GM12891 (cell line): ENCODE measurements at regions not wholly inside any gene's neighbourhood (a gene's known extent, or its start where the extent isn't known, plus 50 kb on each side); places are given as distances from the start of the nearest gene placed in this dataset.

Experiments used
- POLR2A ChIP-seq: IDR thresholded peaks from 2 replicates; pipeline ENCODE4 v1.6.1; 2011; ENCODE audit warnings: low read depth, low read length, control low read depth
- TAF1 ChIP-seq: IDR thresholded peaks from 2 replicates; pipeline ENCODE4 v1.6.1; 2011; ENCODE audit warnings: low read depth, low read length, control low read depth

DNA sequence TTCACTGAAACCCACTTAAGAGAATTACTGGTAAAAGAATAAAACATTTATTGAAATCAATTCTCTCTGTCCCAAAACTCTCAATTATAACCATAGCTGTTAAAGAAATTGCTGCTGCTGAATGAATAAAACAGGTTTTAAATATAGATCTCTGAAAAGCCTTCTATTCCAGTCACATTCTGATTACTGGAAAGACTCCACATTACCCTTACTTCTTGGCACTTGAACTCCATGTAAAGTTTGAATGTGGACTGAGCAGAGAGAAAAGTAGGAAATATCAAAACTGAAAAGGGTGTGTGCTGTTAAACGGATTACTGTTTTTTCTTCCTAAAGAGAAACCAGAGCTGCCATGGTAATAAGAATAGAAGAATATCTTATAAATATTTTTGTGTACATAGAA lies 655.3 kb upstream of the SETBP1 start:
- TF ChIP-seq TAF1 (no peak), POLR2A (no peak)
